RWPE2 (cell line): ENCODE measurements at regions not wholly inside any gene's neighbourhood (a gene's known extent, or its start where the extent isn't known, plus 50 kb on each side); places are given as distances from the start of the nearest gene placed in this dataset.

Experiments
- ATAC-seq: fragments of 200-7000 bp; cut with Tn5 transposase; 3 replicates; pipeline ENCODE4 v1.9.1; 2021; ENCODE audit warnings: low read depth
- DNase-seq: peaks from one replicate; pipeline ENCODE4 v3.0.0-alpha.2; 2020; ENCODE audit warnings: low spot score
- H3K27ac ChIP-seq: fragments of 450-650 bp; 2 replicates; pipeline ENCODE4 v1.5.1; 2017; ENCODE audit warnings: mild to moderate bottlenecking; ENCODE audit not compliant: poor library complexity, severe bottlenecking
- H3K27me3 ChIP-seq: fragments of 250-450 bp; sonication (Bioruptor Pico); 2 replicates; pipeline ENCODE4 v1.5.1; 2021; ENCODE audit warnings: mild to moderate bottlenecking, moderate library complexity; ENCODE audit not compliant: insufficient read depth, poor library complexity, severe bottlenecking
- H3K36me3 ChIP-seq: fragments of 250-450 bp; sonication (Bioruptor Pico); 2 replicates; pipeline ENCODE4 v1.5.1; 2020; ENCODE audit warnings: low read depth, mild to moderate bottlenecking, moderate library complexity
- H3K4me1 ChIP-seq: fragments of 250-450 bp; sonication (Bioruptor Pico); 2 replicates; pipeline ENCODE4 v1.5.1; 2021; ENCODE audit warnings: mild to moderate bottlenecking, moderate library complexity; ENCODE audit not compliant: insufficient read depth, poor library complexity, severe bottlenecking
- H3K4me3 ChIP-seq: fragments of 250-450 bp; sonication (Bioruptor Pico); 2 replicates; pipeline ENCODE4 v1.5.1; 2021; ENCODE audit warnings: mild to moderate bottlenecking, moderate library complexity; ENCODE audit not compliant: severe bottlenecking
- H3K9me3 ChIP-seq: fragments of 250-450 bp; sonication (Bioruptor Pico); 2 replicates; pipeline ENCODE4 v1.5.1; 2021; ENCODE audit warnings: mild to moderate bottlenecking, moderate library complexity; ENCODE audit not compliant: severe bottlenecking
- CTCF ChIP-seq: fragments of 450-650 bp; IDR thresholded peaks from one replicate; pipeline ENCODE4 v1.5.1; 2017; ENCODE audit warnings: mild to moderate bottlenecking, moderate library complexity; ENCODE audit not compliant: poor library complexity, severe bottlenecking

GRCh38 chr16:54722210-54722676, 208.4 kb upstream of the IRX5 start:
- Histone ChIP-seq H3K27me3 (no peaks in the 10 kb centered on the region), H3K4me1 (no peaks in the 10 kb centered on the region), H3K4me3 (no peak overlapping the region), H3K27ac (no peak overlapping the region), H3K36me3 (no peaks in the 10 kb centered on the region), H3K9me3 (no peaks in the 10 kb centered on the region)
- ATAC-seq, result no peak
- TF ChIP-seq CTCF, result no peak
- no peak for DNase-seq

GRCh38 chr16:54720259-54720658, 210.4 kb upstream of the IRX5 start:
- no peak for DNase-seq
- ATAC-seq, result peak; percentile 71
- no peaks in the 10 kb centered on the region for H3K36me3 ChIP-seq
- TF ChIP-seq CTCF, result no peak
- H3K4me1 ChIP-seq, result no peaks in the 10 kb centered on the region
- no peaks in the 10 kb centered on the region for H3K9me3 ChIP-seq
- no peaks in the 10 kb centered on the region for H3K27me3 ChIP-seq
- H3K4me3 ChIP-seq, result no peak overlapping the region
- H3K27ac ChIP-seq, result no peak overlapping the region

GRCh38 chr16:54719624-54720023, 211.0 kb upstream of the IRX5 start:
- H3K27ac ChIP-seq, result no peak overlapping the region
- no peak for TF ChIP-seq CTCF

GRCh38 chr16:54718376-54718775, 212.3 kb upstream of the IRX5 start:
- no peak overlapping the region for H3K27ac ChIP-seq
- no peaks in the 10 kb centered on the region for H3K36me3 ChIP-seq
- DNase-seq, result no peak
- H3K4me1 ChIP-seq, result no peaks in the 10 kb centered on the region
- ATAC-seq, result no peak
- no peak overlapping the region for H3K4me3 ChIP-seq
- H3K9me3 ChIP-seq, result no peaks in the 10 kb centered on the region
- no peak for TF ChIP-seq CTCF
- H3K27me3 ChIP-seq, result no peaks in the 10 kb centered on the region

More at GRCh38 chr16:54719624-54720023, 211.0 kb upstream of the IRX5 start:
- Histone ChIP-seq H3K4me3 (no peak overlapping the region), H3K4me1 (no peaks in the 10 kb centered on the region), H3K36me3 (no peaks in the 10 kb centered on the region), H3K9me3 (no peaks in the 10 kb centered on the region), H3K27me3 (no peaks in the 10 kb centered on the region)
- no peak for DNase-seq
- no peak for ATAC-seq

- ATAC-seq (no peak), DNase-seq (no peak)
- Histone ChIP-seq H3K4me1 (no peaks in the 10 kb centered on the region), H3K36me3 (no peaks in the 10 kb centered on the region), H3K27me3 (no peaks in the 10 kb centered on the region), H3K9me3 (no peaks in the 10 kb centered on the region), H3K27ac (no peak overlapping the region), H3K4me3 (no peak overlapping the region)
- TF ChIP-seq CTCF, result no peak
Observed at GRCh38 chr16:54715011-54715410, 215.7 kb upstream of the IRX5 start.
